ENCODE measurements at regions not wholly inside any gene's neighbourhood (a gene's known extent, or its start where the extent isn't known, plus 50 kb on each side); places are given as distances from the start of the nearest gene placed in this dataset.
A peak's percentile ranks its signal among the peaks of the same experiment; 100 is the strongest.

DNA sequence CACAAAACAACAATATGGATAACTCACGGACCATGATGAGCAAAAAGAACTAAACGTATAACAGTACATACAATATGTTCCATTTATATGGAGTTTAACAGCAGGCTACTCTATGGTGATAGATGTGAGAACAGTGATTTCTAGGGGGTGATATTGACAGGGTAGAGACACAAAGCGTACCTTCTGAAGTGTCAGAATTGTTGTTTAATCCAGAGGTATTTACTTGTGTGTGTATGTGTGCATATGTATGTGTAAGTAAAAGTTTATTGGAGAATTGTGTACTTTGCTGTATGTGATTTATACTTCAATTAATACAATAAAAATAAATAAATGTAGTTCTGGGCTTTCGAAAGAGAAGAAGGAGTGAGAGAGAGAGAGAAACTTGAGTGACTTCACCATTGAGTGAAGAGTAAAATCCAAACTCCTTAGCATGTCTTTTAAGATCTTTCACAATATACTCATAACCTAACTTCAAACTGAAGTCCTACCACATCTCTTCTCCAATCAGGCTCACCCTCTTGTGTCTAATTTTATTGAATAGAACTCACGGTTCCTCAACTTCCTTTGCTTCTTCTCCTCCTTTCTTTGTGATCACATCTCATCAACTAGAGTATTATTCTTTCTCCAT, 126.0 kb upstream of the KLF7 start:
- FAIRE-seq (no peak), DNase-seq (ENCODE audit: low read depth, low spot score) (no peak), ATAC-seq (peak; percentile 44)
- intact Hi-C loops (cut with micrococcal nuclease; ENCODE audit: unreplicated experiment), result no loop called here
- ChIA-PET RAD21 (ENCODE audit: unreplicated experiment) (interaction anchor here (0.7 to 7.1 kb wide), 4 partner anchors 9 to 47 kb away, joined by 3 to 56 read pairs (median 18); no protein-coding TSS in a partner anchor), SMC1A (ENCODE audit: uncharacterized antibody, unreplicated experiment) (interaction anchor here (0.7 to 7.4 kb wide), 8 partner anchors 8 to 181 kb away, joined by 3 to 93 read pairs (median 4); no protein-coding TSS in a partner anchor), POLR2A (interaction anchor here (1.2 kb wide), 1 partner anchor 43 kb away, joined by 5 read pairs; no protein-coding TSS in a partner anchor), CTCF (interaction anchor here (1.3 to 1.7 kb wide), 2 partner anchors 38 to 39 kb away, joined by 4 read pairs; no protein-coding TSS in a partner anchor)
- H2AFZ ChIP-seq (ENCODE audit: control insufficient read depth, low read depth, low read length), result peak overlapping the region; percentile 4; the same call in 1 of the 2 replicates
- in situ Hi-C loops (cut with MboI), result no loop called here
- H3K4me1 ChIP-seq (ENCODE audit: control insufficient read depth, insufficient read depth, low read length), result peaks cover 26% of the 10 kb centered on the region
- H3K4me3 ChIP-seq, result no peak overlapping the region
- no TSS peak for BruUV-seq (replicated peaks)
- H3K27ac ChIP-seq (ENCODE audit: control insufficient read depth, insufficient read depth), result no peak overlapping the region
- H3K9me3 ChIP-seq (replicated peaks; ENCODE audit: control insufficient read depth, insufficient read depth, low read length), result no peaks in the 10 kb centered on the region; the same call in 2 of the 3 replicates
- no peaks in the 10 kb centered on the region for H3K36me3 ChIP-seq (ENCODE audit: control insufficient read depth in 2 of 2, insufficient read depth in 2 of 2, low read length in 1 of 2)
- no peaks in the 10 kb centered on the region for H3K79me2 ChIP-seq (ENCODE audit: control insufficient read depth, insufficient read depth, low read length)
- no peak overlapping the region for H3K9ac ChIP-seq (ENCODE audit: control insufficient read depth, insufficient read depth, low read length)
- WGBS (ENCODE audit: insufficient coverage, insufficient replicate concordance, low lambda C conversion rate, missing lambda C conversion rate), result 51% methylated on average over 5 of the region's 5 CpGs
- peak overlapping the region; percentile 30; the same call in 1 of the 2 replicates for H3K4me2 ChIP-seq (ENCODE audit: control insufficient read depth, insufficient read depth)
- H4K20me1 ChIP-seq (ENCODE audit: control insufficient read depth, insufficient read depth), result no peaks in the 10 kb centered on the region
- no peaks in the 10 kb centered on the region for H3K27me3 ChIP-seq (replicated peaks in 1 of 2; ENCODE audit: control insufficient read depth in 2 of 2, insufficient read depth in 2 of 2, low read length in 1 of 2)
- TF ChIP-seq CREM (IDR thresholded peaks at IDR 0.05; ENCODE audit: low read depth) (peak; percentile 43; the same call in 1 of the 2 replicates), STAT3 (IDR thresholded peaks at IDR 0.05; ENCODE audit: low read depth, low read length) (no peak), BRCA1 (IDR thresholded peaks at IDR 0.05; ENCODE audit: low read depth, low read length) (no peak), SPI1 (IDR thresholded peaks at IDR 0.05; ENCODE audit: borderline replicate concordance, insufficient read depth, low read depth, low read length) (no peak), POLR2AphosphoS5 (IDR thresholded peaks at IDR 0.05; ENCODE audit: low read length) (no peak), NFYA (IDR thresholded peaks at IDR 0.05; ENCODE audit: borderline replicate concordance, low read depth, low read length) (no peak), CBX3 (IDR thresholded peaks at IDR 0.05; ENCODE audit: borderline replicate concordance, low read depth) (no peak), RUNX3 (IDR thresholded peaks at IDR 0.05; ENCODE audit: low read length) (peak; percentile 64), FOS (IDR thresholded peaks at IDR 0.05; ENCODE audit: borderline replicate concordance, extremely low read depth, insufficient read length) (no peak), RB1 (IDR thresholded peaks at IDR 0.05; ENCODE audit: borderline replicate concordance) (no peak), FOXM1 (IDR thresholded peaks at IDR 0.05; ENCODE audit: low read depth, low read length) (peak; percentile 55; the same call in 1 of the 2 replicates), JUNB (IDR thresholded peaks at IDR 0.05) (peak; percentile 90), POU2F2 (IDR thresholded peaks at IDR 0.05; ENCODE audit: borderline replicate concordance, low read depth, low read length) (no peak)
- TF ChIP-seq, protein P1, sequence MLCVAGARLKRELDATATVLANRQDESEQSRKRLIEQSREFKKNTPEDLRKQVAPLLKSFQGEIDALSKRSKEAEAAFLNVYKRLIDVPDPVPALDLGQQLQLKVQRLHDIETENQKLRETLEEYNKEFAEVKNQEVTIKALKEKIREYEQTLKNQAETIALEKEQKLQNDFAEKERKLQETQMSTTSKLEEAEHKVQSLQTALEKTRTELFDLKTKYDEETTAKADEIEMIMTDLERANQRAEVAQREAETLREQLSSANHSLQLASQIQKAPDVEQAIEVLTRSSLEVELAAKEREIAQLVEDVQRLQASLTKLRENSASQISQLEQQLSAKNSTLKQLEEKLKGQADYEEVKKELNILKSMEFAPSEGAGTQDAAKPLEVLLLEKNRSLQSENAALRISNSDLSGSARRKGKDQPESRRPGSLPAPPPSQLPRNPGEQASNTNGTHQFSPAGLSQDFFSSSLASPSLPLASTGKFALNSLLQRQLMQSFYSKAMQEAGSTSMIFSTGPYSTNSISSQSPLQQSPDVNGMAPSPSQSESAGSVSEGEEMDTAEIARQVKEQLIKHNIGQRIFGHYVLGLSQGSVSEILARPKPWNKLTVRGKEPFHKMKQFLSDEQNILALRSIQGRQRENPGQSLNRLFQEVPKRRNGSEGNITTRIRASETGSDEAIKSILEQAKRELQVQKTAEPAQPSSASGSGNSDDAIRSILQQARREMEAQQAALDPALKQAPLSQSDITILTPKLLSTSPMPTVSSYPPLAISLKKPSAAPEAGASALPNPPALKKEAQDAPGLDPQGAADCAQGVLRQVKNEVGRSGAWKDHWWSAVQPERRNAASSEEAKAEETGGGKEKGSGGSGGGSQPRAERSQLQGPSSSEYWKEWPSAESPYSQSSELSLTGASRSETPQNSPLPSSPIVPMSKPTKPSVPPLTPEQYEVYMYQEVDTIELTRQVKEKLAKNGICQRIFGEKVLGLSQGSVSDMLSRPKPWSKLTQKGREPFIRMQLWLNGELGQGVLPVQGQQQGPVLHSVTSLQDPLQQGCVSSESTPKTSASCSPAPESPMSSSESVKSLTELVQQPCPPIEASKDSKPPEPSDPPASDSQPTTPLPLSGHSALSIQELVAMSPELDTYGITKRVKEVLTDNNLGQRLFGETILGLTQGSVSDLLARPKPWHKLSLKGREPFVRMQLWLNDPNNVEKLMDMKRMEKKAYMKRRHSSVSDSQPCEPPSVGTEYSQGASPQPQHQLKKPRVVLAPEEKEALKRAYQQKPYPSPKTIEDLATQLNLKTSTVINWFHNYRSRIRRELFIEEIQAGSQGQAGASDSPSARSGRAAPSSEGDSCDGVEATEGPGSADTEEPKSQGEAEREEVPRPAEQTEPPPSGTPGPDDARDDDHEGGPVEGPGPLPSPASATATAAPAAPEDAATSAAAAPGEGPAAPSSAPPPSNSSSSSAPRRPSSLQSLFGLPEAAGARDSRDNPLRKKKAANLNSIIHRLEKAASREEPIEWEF (IDR thresholded peaks at IDR 0.05; ENCODE audit: insufficient replicate concordance, low read depth, low read length), result no peak
- TF ChIP-seq, protein P2, sequence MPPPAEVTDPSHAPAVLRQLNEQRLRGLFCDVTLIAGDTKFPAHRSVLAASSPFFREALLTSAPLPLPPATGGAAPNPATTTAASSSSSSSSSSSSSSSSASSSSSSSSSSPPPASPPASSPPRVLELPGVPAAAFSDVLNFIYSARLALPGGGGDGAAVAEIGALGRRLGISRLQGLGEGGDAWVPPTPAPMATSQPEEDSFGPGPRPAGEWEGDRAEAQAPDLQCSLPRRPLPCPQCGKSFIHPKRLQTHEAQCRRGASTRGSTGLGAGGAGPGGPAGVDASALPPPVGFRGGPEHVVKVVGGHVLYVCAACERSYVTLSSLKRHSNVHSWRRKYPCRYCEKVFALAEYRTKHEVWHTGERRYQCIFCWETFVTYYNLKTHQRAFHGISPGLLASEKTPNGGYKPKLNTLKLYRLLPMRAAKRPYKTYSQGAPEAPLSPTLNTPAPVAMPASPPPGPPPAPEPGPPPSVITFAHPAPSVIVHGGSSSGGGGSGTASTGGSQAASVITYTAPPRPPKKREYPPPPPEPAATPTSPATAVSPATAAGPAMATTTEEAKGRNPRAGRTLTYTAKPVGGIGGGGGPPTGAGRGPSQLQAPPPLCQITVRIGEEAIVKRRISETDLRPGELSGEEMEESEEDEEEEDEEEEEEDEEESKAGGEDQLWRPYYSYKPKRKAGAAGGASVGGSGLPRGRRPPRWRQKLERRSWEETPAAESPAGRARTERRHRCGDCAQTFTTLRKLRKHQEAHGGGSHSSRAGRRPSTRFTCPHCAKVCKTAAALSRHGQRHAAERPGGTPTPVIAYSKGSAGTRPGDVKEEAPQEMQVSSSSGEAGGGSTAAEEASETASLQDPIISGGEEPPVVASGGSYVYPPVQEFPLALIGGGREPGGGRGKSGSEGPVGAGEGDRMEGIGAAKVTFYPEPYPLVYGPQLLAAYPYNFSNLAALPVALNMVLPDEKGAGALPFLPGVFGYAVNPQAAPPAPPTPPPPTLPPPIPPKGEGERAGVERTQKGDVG (CRISPR knock-in tag; IDR thresholded peaks at IDR 0.05), result no peak

Data from GM12878 (cell line).